Keratinocyte (primary cell): ENCODE measurements at regions not wholly inside any gene's neighbourhood (a gene's known extent, or its start where the extent isn't known, plus 50 kb on each side); places are given as distances from the start of the nearest gene placed in this dataset.

Experiments used
- DNase-seq: peaks from one replicate; pipeline ENCODE4 v3.0.0-alpha.2; 2011; ENCODE audit warnings: low read depth, missing footprints, low spot score
- FAIRE-seq: peaks from 2 replicates; lab custom pipeline; 2011; peaks lifted over from hg19 to GRCh38; lab: Jason Lieb, UNC
- H2AFZ ChIP-seq: 2 replicates; pipeline ENCODE4 v1.6.0; 2012; ENCODE audit warnings: low read length, control low read depth, inconsistent platforms; ENCODE audit not compliant: control insufficient read depth
- H3K27ac ChIP-seq: 2 replicates; pipeline ENCODE4 v1.5.1; 2011; ENCODE audit warnings: low read length; ENCODE audit not compliant: control insufficient read depth, insufficient read depth
- H3K27me3 ChIP-seq: 3 replicates; pipeline ENCODE4 v1.6.0; 2011; ENCODE audit warnings: low read length; ENCODE audit not compliant: control insufficient read depth, insufficient read depth; ENCODE audit errors: extremely low read depth
- H3K36me3 ChIP-seq, 2 experiments: 2 replicates in 1 of 2; 3 replicates in 1 of 2; pipeline ENCODE4 v1.5.1; 2011; ENCODE audit warnings: low read length in 2 of 2, mild to moderate bottlenecking in 1 of 2; ENCODE audit not compliant: control insufficient read depth in 2 of 2, insufficient read depth in 2 of 2; ENCODE audit errors: extremely low read depth in 1 of 2
- H3K4me1 ChIP-seq: 3 replicates; pipeline ENCODE4 v1.5.1; 2011; ENCODE audit warnings: low read length; ENCODE audit not compliant: control insufficient read depth, insufficient read depth; ENCODE audit errors: extremely low read depth
- H3K4me2 ChIP-seq: 3 replicates; pipeline ENCODE4 v1.6.0; 2011; ENCODE audit warnings: low read depth, low read length; ENCODE audit not compliant: control insufficient read depth, insufficient read depth; ENCODE audit errors: extremely low read depth
- H3K4me3 ChIP-seq, 3 experiments: fragments of 200-600 bp in 1 of 3; sonication (generic) in 1 of 3; 2 replicates in 2 of 3; 3 replicates in 1 of 3; pipeline ENCODE4 v1.5.1; 2011 to 2016; ENCODE audit warnings: low read length in 3 of 3, mild to moderate bottlenecking in 3 of 3, control low read depth in 2 of 3, inconsistent platforms in 1 of 3, low read depth in 1 of 3, mixed read lengths in 1 of 3, mixed run types in 1 of 3, moderate library complexity in 1 of 3; ENCODE audit not compliant: control insufficient read depth in 2 of 3, insufficient read depth in 2 of 3; ENCODE audit errors: extremely low read depth in 1 of 3
- H3K79me2 ChIP-seq: 2 replicates; pipeline ENCODE4 v1.6.0; 2012; ENCODE audit warnings: low read length; ENCODE audit not compliant: control insufficient read depth, insufficient read depth
- H3K9ac ChIP-seq: 3 replicates; pipeline ENCODE4 v1.6.0; 2011; ENCODE audit warnings: low read length; ENCODE audit not compliant: control insufficient read depth, insufficient read depth; ENCODE audit errors: extremely low read depth
- H3K9me1 ChIP-seq: 3 replicates; pipeline ENCODE4 v1.6.0; 2011; ENCODE audit warnings: low read length; ENCODE audit not compliant: control insufficient read depth, insufficient read depth; ENCODE audit errors: extremely low read depth
- H3K9me3 ChIP-seq: 2 replicates; pipeline ENCODE4 v1.5.1; 2012; ENCODE audit warnings: low read depth, low read length; ENCODE audit not compliant: control insufficient read depth
- H4K20me1 ChIP-seq: 3 replicates; pipeline ENCODE4 v1.6.0; 2011; ENCODE audit warnings: low read length; ENCODE audit not compliant: control insufficient read depth, insufficient read depth; ENCODE audit errors: extremely low read depth
- EZH2 ChIP-seq: IDR thresholded peaks from one replicate; pipeline ENCODE4 v1.6.1; 2012; ENCODE audit warnings: inconsistent platforms, mild to moderate bottlenecking, low read length, moderate library complexity
- dilution Hi-C: fragments of 300-500 bp; cut with MboI; formaldehyde crosslinking; loops from one replicate; pipeline ENCODE4 v1.7.0; 2020; ENCODE audit warnings: low sequenced_read_pairs; ENCODE audit not compliant: extremely low pct_ligation_motif_present
- TF ChIP-seq, protein P1 (sequence below), 3 experiments: IDR thresholded peaks in 1 of 3; conservative IDR thresholded peaks in 1 of 3; optimal IDR thresholded peaks in 1 of 3; 2 replicates in 2 of 3; 3 replicates in 1 of 3; pipeline versions ENCODE3 to v1.5.1; 2011; ENCODE audit warnings: low read length in 3 of 3, mild to moderate bottlenecking in 3 of 3, moderate library complexity in 2 of 3, control low read depth in 1 of 3, inconsistent platforms in 1 of 3; ENCODE audit not compliant: insufficient read depth in 2 of 3; ENCODE audit errors: extremely low read depth in 1 of 3

DNA sequence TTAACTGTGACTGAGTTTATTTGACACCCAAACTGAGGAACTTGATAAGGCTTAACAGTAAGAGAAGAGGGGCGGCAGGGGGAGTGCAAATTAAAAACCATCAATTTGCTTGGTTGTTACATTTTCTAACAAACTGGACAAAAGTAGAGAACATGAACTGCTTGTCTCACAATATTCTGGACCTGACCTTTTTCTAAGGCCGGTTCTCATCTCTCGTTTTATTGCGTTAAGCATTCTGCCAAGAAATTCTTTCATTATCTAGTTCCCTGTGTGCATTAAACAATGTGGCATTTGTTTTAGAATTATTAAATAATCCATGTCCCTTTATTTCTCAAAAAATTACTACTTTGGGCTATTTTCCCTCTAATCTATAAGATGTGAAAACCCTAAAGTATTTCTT lies 565.2 kb upstream of the PKDCC start:
- Histone ChIP-seq H3K36me3 (no peaks in the 10 kb centered on the region), H2AFZ (no peak overlapping the region), H4K20me1 (no peaks in the 10 kb centered on the region), H3K27me3 (no peaks in the 10 kb centered on the region), H3K4me3 (no peak overlapping the region), H3K9me1 (no peaks in the 10 kb centered on the region), H3K27ac (no peak overlapping the region), H3K79me2 (no peaks in the 10 kb centered on the region), H3K9me3 (no peaks in the 10 kb centered on the region), H3K9ac (no peak overlapping the region), H3K4me1 (no peaks in the 10 kb centered on the region), H3K4me2 (no peak overlapping the region)
- DNase-seq (no peak), FAIRE-seq (no peak)
- dilution Hi-C loops, result no loop called here
- TF ChIP-seq EZH2, result no peak
- TF ChIP-seq, protein P1, sequence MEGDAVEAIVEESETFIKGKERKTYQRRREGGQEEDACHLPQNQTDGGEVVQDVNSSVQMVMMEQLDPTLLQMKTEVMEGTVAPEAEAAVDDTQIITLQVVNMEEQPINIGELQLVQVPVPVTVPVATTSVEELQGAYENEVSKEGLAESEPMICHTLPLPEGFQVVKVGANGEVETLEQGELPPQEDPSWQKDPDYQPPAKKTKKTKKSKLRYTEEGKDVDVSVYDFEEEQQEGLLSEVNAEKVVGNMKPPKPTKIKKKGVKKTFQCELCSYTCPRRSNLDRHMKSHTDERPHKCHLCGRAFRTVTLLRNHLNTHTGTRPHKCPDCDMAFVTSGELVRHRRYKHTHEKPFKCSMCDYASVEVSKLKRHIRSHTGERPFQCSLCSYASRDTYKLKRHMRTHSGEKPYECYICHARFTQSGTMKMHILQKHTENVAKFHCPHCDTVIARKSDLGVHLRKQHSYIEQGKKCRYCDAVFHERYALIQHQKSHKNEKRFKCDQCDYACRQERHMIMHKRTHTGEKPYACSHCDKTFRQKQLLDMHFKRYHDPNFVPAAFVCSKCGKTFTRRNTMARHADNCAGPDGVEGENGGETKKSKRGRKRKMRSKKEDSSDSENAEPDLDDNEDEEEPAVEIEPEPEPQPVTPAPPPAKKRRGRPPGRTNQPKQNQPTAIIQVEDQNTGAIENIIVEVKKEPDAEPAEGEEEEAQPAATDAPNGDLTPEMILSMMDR (optimal IDR thresholded peaks at IDR 0.05 in 1 of 3, IDR thresholded peaks at IDR 0.05 in 1 of 3, conservative IDR thresholded peaks at IDR 0.05 in 1 of 3; ENCODE audit: extremely low read depth in 1 of 3, insufficient read depth in 2 of 3, low read length in 3 of 3), result no peak

DNA sequence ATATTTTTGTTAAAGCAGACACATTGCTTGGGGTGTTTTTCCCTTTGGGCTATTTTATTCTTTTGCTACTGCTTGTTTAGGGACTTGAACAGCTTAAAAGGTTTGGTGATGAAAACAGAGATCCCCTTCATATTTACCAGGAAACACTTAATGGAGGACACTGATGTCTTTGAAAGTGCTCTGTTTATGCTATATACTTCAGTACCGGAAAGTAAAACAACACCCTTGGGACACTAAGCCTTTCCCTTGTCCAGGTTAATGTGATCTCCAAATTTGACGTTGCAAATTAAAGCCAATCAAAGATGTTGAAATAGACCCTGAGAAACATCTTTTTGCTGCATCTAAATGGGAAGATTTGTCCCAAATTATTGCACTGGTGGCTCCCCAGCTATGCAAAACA lies 564.6 kb upstream of the PKDCC start:
- no peak for DNase-seq
- Histone ChIP-seq H2AFZ (no peak overlapping the region), H3K4me3 (no peak overlapping the region), H4K20me1 (no peaks in the 10 kb centered on the region), H3K9ac (no peak overlapping the region), H3K9me1 (no peaks in the 10 kb centered on the region), H3K4me2 (no peak overlapping the region), H3K27me3 (no peaks in the 10 kb centered on the region), H3K36me3 (no peaks in the 10 kb centered on the region), H3K4me1 (no peaks in the 10 kb centered on the region), H3K9me3 (no peaks in the 10 kb centered on the region), H3K79me2 (no peaks in the 10 kb centered on the region), H3K27ac (no peak overlapping the region)
- no peak for FAIRE-seq
- TF ChIP-seq, protein P1 (optimal IDR thresholded peaks at IDR 0.05 in 1 of 3, IDR thresholded peaks at IDR 0.05 in 1 of 3, conservative IDR thresholded peaks at IDR 0.05 in 1 of 3; ENCODE audit: extremely low read depth in 1 of 3, insufficient read depth in 2 of 3, low read length in 3 of 3), result no peak
- TF ChIP-seq EZH2, result no peak
- dilution Hi-C loops, result no loop called here
